HUES64 (cell line): ENCODE measurements at regions not wholly inside any gene's neighbourhood (a gene's known extent, or its start where the extent isn't known, plus 50 kb on each side); places are given as distances from the start of the nearest gene placed in this dataset.
"Not testable (repeated sequence)": the region's sequence is repeated elsewhere in the genome, so short reads cannot be mapped to it uniquely, and the experiment has no call there.

Experiments
- H3K27ac ChIP-seq: 2 replicates; pipeline ENCODE4 v1.7.0; 2013; ENCODE audit warnings: low read depth, low read length, inconsistent platforms
- H3K27me3 ChIP-seq: 2 replicates; pipeline ENCODE4 v1.6.1; 2013; ENCODE audit warnings: mild to moderate bottlenecking, low read length; ENCODE audit not compliant: insufficient read depth
- H3K36me3 ChIP-seq: 2 replicates; pipeline ENCODE4 v1.6.1; 2013; ENCODE audit warnings: mild to moderate bottlenecking, low read length; ENCODE audit not compliant: insufficient read depth
- H3K4me1 ChIP-seq: 2 replicates; pipeline ENCODE4 v1.6.1; 2013; ENCODE audit warnings: mild to moderate bottlenecking, low read length, moderate library complexity; ENCODE audit not compliant: insufficient read depth
- H3K4me3 ChIP-seq: 2 replicates; pipeline ENCODE4 v1.5.1; 2013; ENCODE audit warnings: mild to moderate bottlenecking, low read length, moderate library complexity
- H3K9ac ChIP-seq: 2 replicates; pipeline ENCODE4 v1.6.1; 2013; ENCODE audit warnings: mild to moderate bottlenecking, low read depth, low read length
- H3K9me3 ChIP-seq: 2 replicates; pipeline ENCODE4 v1.6.1; 2013; ENCODE audit warnings: low read depth, low read length; ENCODE audit not compliant: insufficient read depth
- WGBS: fragments of 150-250, 120-280 bp; methylation state at CpG from one replicate; pipeline ENCODE4 v1.1.7; 2013; ENCODE audit warnings: missing lambda C conversion rate; 5-methylcytosine and 5-hydroxymethylcytosine counted together

GRCh38 chr4:125796138-125796537, 481.4 kb downstream of the FAT4 start:
- Histone ChIP-seq H3K9ac (no peak overlapping the region), H3K9me3 (no peaks in the 10 kb centered on the region), H3K36me3 (no peaks in the 10 kb centered on the region), H3K4me3 (no peak overlapping the region), H3K4me1 (peaks cover 11% of the 10 kb centered on the region), H3K27ac (no peak overlapping the region), H3K27me3 (no peaks in the 10 kb centered on the region)
- 98% methylated on average over 2 of the region's 2 CpGs for WGBS

- not testable (repeated sequence) for H3K9me3 ChIP-seq, H3K36me3 ChIP-seq, H3K4me3 ChIP-seq, H3K27me3 ChIP-seq, H3K27ac ChIP-seq, H3K9ac ChIP-seq
- WGBS = 50% methylated on average over 4 of the region's 4 CpGs
- H3K4me1 ChIP-seq = peaks cover 11% of the 10 kb centered on the region
Measured at GRCh38 chr4:125797621-125798020, 482.9 kb downstream of the FAT4 start.

DNA sequence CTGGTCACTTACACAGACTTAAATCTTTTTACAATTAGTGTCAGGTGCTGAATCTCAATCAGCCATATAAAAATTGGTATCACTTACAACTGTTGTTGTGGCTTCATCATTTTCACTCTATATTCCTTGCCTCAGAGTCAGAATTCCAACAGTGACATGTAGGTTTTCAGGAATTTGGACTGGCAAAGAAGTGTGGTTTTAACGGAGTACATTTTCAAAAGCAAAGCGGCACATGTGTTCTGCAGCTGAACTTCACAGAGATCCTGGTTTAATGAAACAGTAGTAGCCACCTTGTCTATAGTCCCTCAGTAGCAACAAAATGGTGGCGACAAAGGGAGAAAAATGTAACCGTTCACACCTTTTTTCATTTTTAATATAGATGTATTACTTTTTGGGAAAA, 486.6 kb downstream of the FAT4 start:
- peaks cover 11% of the 10 kb centered on the region for H3K4me1 ChIP-seq
- H3K9ac ChIP-seq = no peak overlapping the region
- no peak overlapping the region for H3K4me3 ChIP-seq
- H3K27me3 ChIP-seq = no peaks in the 10 kb centered on the region
- H3K27ac ChIP-seq = no peak overlapping the region
- H3K9me3 ChIP-seq = no peaks in the 10 kb centered on the region
- 96% methylated on average over 3 of the region's 4 CpGs for WGBS
- no peaks in the 10 kb centered on the region for H3K36me3 ChIP-seq

- WGBS = 63% methylated on average over 1 of the region's 1 CpG
- no peak overlapping the region for H3K4me3 ChIP-seq
- H3K9me3 ChIP-seq = no peaks in the 10 kb centered on the region
- H3K9ac ChIP-seq = no peak overlapping the region
- peaks cover 11% of the 10 kb centered on the region for H3K4me1 ChIP-seq
- H3K27ac ChIP-seq = no peak overlapping the region
- H3K27me3 ChIP-seq = no peaks in the 10 kb centered on the region
- H3K36me3 ChIP-seq = no peaks in the 10 kb centered on the region
Measured at GRCh38 chr4:125801924-125802323, 487.2 kb downstream of the FAT4 start.

DNA sequence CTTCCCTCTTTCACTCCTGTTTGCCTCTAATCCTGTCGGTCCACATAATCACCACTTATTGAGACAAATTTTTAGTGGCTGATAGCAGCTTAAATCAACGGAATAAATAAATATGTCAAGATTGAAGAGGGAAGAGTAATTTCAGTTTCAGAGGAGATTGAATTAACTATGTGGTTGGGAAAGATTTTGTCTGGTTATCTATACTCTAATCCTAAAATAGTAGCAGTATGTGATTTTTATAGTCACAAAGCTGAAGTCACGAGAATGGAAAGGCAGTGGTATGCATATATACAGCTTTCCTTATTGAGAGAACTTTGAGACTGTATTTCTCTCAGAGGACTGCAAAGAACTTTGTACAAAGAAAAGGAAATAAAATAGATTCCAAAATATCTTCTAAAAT, 493.3 kb downstream of the FAT4 start:
- H3K4me1 ChIP-seq = peaks cover 5% of the 10 kb centered on the region; the same call in 1 of the 2 replicates
- no peaks in the 10 kb centered on the region for H3K9me3 ChIP-seq
- H3K36me3 ChIP-seq = no peaks in the 10 kb centered on the region
- no peak overlapping the region for H3K9ac ChIP-seq
- H3K27me3 ChIP-seq = no peaks in the 10 kb centered on the region
- no peak overlapping the region for H3K4me3 ChIP-seq
- no peak overlapping the region for H3K27ac ChIP-seq
- 98% methylated on average over 3 of the region's 3 CpGs for WGBS

- H3K27ac ChIP-seq = no peak overlapping the region
- H3K9ac ChIP-seq = no peak overlapping the region
- peaks cover 5% of the 10 kb centered on the region; the same call in 1 of the 2 replicates for H3K4me1 ChIP-seq
- no peaks in the 10 kb centered on the region for H3K9me3 ChIP-seq
- H3K36me3 ChIP-seq = no peaks in the 10 kb centered on the region
- 100% methylated on average over 1 of the region's 1 CpG for WGBS
- no peak overlapping the region for H3K4me3 ChIP-seq
- no peaks in the 10 kb centered on the region for H3K27me3 ChIP-seq
Measured at GRCh38 chr4:125808570-125808969, 493.8 kb downstream of the FAT4 start.

DNA sequence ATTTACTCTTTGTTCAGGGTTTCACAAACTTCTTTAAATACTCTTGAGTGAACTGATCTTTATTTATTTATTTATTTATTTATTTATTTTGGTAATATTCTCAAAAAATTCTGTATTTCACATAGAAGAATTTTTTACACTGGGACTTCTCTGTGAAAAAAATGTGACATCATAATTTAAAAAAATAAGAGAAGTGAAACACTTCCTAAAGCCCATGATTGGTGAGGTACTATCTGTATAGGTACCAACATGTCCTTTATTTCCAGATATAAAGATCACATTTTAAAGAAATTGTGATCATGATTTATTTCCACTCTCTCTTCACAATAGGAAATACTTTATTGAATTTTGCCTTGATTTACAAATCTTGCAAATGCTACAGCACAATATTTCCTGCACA, 497.1 kb downstream of the FAT4 start:
- no peaks in the 10 kb centered on the region for H3K27me3 ChIP-seq
- peaks cover 5% of the 10 kb centered on the region; the same call in 1 of the 2 replicates for H3K4me1 ChIP-seq
- H3K4me3 ChIP-seq = no peak overlapping the region
- H3K27ac ChIP-seq = no peak overlapping the region
- no peaks in the 10 kb centered on the region for H3K9me3 ChIP-seq
- no peak overlapping the region for H3K9ac ChIP-seq
- H3K36me3 ChIP-seq = no peaks in the 10 kb centered on the region

GRCh38 chr4:125826801-125827695, 512.3 kb downstream of the FAT4 start:
- Histone ChIP-seq H3K9ac (no peak overlapping the region), H3K4me3 (no peak overlapping the region), H3K27me3 (no peaks in the 10 kb centered on the region), H3K36me3 (no peaks in the 10 kb centered on the region), H3K4me1 (no peaks in the 10 kb centered on the region), H3K27ac (no peak overlapping the region), H3K9me3 (no peaks in the 10 kb centered on the region)
- 94% methylated on average over 3 of the region's 3 CpGs for WGBS

- H3K4me1 ChIP-seq = no peaks in the 10 kb centered on the region
Measured at GRCh38 chr4:125827696-125828052, 512.9 kb downstream of the FAT4 start.

DNA sequence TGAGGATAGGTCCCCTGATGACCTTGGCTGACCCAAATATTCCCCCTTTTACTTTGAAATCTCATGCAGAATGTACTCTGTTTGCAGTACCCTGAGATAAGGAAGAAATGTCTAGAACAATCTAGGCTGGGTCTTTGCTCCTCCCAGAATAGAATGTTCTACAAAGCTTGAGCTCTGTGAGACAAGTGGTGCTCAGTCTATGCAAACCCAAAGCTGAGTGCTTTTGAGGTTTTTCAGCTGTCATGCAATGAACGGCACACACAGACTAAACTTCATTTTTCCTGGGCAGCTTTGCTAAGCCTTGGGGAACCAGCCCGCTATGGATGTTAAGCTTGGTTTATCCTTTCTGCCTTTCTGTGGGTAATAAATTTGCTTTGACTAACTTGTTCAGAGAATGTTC, 513.6 kb downstream of the FAT4 start:
- no peaks in the 10 kb centered on the region for H3K27me3 ChIP-seq
- 62% methylated on average over 2 of the region's 2 CpGs for WGBS
- H3K27ac ChIP-seq = no peak overlapping the region
- H3K4me3 ChIP-seq = no peak overlapping the region
- H3K9ac ChIP-seq = no peak overlapping the region
- H3K36me3 ChIP-seq = no peaks in the 10 kb centered on the region
- no peaks in the 10 kb centered on the region for H3K9me3 ChIP-seq
- H3K4me1 ChIP-seq = no peaks in the 10 kb centered on the region

More at GRCh38 chr4:125827696-125828052, 512.9 kb downstream of the FAT4 start:
- H3K27me3 ChIP-seq = no peaks in the 10 kb centered on the region
- no peak overlapping the region for H3K4me3 ChIP-seq
- H3K27ac ChIP-seq = no peak overlapping the region
- H3K9me3 ChIP-seq = no peaks in the 10 kb centered on the region
- no peaks in the 10 kb centered on the region for H3K36me3 ChIP-seq
- no peak overlapping the region for H3K9ac ChIP-seq

- H3K27ac ChIP-seq = no peak overlapping the region
- H3K4me1 ChIP-seq = no peaks in the 10 kb centered on the region
- H3K4me3 ChIP-seq = no peak overlapping the region
- no peaks in the 10 kb centered on the region for H3K27me3 ChIP-seq
- no peaks in the 10 kb centered on the region for H3K9me3 ChIP-seq
- 93% methylated on average over 3 of the region's 3 CpGs for WGBS
- H3K9ac ChIP-seq = no peak overlapping the region
- no peaks in the 10 kb centered on the region for H3K36me3 ChIP-seq
Measured at GRCh38 chr4:125832161-125832560, 517.4 kb downstream of the FAT4 start.
